Hippocampal formation (tissue), 2 donors: ENCODE measurements at regions not wholly inside any gene's neighbourhood (a gene's known extent, or its start where the extent isn't known, plus 50 kb on each side); places are given as distances from the start of the nearest gene placed in this dataset.

Experiments
- DNase-seq, 2 donors: peaks; one replicate each; lab custom pipeline; 2025; lab: John Stamatoyannopoulos, UW

DNA sequence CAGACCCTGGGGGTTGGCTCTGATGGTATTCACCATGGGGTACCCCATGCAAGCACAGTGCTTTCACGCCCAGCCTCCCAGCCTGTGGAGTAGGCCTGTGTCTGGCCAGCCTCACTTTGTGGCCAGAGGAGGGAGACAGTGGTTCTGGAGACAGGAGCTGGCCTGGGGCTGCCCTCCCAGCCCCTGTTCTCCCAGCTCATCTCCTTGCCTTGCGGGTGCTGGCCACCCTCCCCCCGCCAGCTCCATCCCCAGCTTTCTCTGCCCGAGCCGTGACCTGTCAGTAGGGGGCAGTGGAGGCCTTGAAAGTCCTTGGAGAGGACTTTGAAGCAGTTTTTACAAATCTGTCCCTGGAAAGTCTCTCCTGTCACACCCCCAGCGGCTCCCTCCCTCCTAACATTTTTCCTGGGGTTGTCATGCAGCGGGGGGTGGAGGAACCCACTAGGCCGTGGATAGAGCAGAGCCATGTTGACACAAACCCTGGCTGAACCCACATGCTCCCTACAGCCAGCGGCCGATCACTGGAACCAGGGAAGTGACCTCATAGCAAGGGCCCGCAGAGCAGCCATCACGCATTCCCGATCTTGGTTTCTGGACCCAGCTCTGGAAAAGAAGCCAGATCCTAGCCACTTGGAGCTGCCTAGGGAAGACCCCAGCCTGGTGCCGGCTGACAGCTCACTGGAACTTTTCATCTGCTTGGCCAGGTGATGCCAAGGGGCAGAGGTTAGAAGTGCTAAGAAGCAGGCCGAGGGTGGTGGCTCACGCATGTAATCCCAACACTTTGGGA lies 289.4 kb downstream of the SEC14L1 start:
- DNase-seq: peak; percentile 58 to 77

GRCh38 chr17:77432034-77432661 lies 291.4 kb downstream of the SEC14L1 start:
- no peak for DNase-seq

DNA sequence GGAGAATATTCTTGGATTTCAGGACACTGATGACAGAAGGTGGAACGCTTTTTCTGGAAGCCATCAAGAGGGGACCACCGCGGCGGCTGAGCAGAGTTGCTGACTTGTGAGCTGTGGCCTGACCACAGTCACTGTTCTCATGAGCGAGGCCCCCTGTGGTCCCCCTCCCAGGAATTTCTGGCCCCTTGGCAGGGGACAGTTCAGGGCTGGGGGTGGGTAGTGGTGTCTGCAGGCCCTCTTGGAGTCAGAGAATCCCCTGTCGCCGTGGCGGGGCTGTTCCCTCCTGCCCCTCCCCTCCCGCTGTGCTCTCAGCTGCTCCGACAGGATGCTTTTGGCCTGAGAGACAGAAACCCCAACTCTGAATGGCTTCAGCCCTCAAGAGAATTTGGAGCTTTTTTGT lies 292.0 kb downstream of the SEC14L1 start:
- no peak for DNase-seq

GRCh38 chr17:77433385-77434135 lies 292.8 kb downstream of the SEC14L1 start:
- DNase-seq: no peak

GRCh38 chr17:77434136-77435114 lies 293.7 kb downstream of the SEC14L1 start:
- no peak for DNase-seq

DNA sequence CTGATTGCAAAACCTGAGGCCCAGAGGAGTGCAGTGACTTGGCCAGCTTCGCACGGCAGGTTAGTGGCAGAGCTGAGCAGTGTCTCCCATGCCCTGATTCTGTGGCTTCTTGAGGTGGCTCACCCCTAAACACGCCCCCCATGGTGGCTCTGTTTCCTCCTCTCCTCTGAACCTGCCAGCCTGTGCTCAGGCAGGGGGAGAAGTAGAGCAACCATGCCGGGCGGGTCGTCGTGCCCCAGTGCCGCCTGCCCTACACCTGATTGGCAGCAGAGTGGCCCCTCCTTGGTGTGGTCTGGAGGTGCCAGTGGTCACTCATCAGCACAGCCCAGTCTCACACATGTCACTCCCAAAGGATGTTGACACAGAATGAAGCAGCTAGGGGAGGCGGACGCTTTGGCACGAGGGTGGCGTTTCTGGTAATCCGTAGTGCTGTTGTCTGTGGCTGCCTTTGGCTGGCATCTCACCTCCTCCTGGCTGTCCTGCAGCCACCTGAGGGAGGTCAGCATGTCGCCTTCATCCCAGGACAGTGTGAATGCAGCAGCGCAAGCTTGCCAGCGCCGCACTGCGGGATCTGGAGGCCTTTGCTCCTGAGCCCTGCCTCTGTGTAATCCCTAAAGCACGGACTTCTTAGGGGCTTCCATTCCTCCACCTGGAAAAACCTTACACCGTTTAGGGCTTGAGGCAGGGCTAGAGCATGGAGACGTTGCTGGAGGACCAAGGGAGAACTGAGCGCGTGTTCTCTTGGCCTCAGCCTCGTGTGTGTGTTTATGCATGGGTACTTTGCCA lies 294.7 kb downstream of the SEC14L1 start:
- DNase-seq: no peak

DNA sequence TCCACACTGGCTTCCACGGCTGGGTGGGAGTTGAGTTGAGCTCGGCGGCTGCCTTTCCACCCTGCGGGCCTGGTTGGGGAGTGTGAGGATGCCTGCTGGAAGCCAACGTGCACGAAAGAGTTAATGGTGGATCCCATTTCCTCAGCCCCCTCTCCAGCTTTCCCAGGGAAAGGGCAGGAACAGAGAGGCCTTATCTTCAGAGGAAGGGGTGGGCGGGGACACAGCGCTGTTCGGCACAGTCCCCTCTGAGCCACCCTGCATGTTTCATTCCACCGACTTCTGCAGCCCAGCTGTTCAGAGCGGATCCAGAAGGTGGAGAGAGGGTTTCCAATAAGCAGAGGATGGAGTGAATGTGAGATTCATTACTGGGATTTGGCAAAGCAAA lies 295.3 kb downstream of the SEC14L1 start:
- DNase-seq: peak in 1 of 2 donors; percentile 13

DNA sequence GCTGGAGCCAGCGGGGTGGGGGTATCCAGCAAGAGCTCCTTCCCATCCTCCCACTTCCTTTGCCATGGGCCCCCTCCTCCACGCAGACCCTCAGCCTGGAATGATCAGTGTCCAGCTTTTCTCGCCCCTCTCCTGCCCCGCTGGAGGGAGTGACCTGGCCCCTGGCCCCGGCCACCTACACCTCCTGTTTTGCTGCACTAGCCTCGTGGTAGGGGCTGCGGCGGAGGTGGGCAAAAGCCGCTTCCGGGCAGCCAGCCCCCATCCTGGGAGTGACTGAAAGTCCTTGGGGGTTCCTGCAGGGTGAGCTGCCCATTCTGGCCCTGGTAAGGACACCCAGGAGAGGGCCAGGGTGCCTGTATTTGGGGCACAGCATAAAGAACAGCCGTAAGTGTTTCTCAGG lies 295.7 kb downstream of the SEC14L1 start:
- no peak for DNase-seq

GRCh38 chr17:77437017-77437416 lies 296.2 kb downstream of the SEC14L1 start:
- DNase-seq: peak in 1 of 2 donors; percentile 24

DNA sequence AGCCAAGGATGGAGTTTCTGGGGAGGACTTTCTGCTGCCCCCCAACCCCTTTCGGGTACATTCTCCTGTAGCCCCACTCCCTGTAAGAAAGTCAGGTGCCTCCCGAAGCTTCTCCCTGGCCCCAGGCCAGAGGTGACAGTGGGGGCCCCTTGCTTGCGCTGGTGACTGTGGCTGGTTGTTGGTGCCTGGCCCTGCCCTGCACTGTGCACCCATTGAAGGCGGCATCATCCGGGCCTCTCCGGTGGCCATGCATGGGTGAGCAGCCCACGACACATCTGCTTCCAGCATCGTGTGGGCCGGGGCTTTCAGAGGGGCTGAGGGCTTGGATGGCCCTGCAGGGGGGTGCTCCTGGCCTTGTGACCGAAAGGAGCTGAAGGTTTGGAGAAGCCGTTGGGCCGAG lies 297.0 kb downstream of the SEC14L1 start:
- no peak for DNase-seq

DNA sequence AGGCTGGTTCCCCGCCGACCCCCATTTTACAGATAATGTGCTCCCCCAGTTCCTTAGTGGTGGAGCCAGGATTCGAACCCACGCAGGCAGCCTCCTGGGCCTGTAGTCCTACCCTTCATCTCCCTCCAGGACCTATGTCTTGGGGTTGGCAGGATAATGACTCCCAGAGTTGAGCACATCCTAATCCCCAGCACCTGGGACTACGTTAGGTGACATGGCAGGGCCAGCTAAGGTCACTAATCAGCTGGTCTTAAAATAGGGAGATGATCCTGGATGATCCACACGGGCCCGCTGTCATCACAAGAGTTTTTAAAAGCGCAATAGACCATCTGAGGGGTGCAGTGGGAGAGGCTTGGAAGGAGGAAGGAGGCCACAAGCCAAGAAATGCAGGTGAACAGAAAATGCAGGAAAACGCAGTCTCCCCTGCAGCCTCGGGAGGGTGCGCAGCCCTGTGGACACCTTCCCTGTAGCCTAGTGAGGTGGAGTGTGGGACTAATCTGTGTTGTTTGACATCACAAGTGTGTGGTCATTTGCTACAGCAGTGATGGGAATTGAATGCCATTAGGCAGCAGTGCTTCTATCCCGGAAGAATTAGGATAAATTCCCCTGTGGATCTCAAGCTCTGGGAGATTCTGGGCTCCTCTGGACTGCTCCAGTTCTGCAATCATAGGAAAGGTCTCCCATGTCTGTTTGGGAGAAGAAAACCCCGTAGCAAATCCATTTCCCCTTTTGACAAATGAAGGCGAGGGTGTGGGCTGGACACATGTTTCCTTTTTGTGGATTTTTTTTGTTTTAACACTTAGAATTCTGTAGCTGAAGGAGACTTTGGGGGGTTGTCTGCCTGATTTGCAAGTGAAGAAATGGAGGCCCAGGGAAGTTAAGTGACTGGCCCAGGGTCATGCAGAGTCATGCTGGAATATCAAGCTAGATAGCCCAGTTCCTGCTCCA lies 297.7 kb downstream of the SEC14L1 start:
- no peak for DNase-seq

DNA sequence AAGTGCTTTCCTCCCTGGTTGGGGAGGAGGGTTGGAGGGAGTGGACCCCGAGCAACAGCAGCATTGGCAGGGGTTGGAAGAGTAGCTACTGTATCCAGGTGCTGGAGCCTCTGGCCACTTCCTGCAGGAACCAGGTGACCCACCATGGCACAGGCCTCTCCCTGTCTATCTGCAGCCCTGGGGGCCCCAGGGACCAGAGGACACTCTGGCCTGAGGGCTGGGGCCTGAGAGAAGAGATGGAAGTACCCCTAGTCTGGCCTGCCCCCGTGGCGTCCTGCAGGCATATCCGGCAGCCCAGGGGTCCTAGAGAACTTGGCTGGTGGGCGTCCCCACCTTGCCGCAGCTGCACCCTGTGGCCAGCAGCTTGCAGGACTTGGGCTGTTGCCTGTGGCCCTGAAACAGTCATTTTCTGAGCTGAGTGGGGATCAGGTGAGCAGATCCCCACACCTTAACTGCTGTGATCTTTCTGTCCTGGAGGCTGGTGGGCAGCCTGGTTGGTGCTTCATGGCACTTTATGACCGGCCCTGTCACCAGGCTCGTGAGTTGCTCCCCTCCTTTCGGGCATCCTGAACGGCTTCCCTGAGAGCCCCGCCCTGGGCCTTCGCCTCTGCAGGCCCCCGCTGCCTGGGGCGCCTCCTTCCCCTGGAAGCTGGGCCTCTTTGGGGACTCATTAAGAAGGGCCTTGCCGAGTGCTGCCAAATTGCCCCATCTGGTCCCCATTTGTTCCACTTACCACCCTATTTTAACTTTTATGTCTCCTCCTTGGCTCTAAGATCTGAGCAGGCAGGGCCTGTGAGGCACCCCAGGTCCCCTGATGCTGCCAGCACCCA lies 298.6 kb downstream of the SEC14L1 start:
- no peak for DNase-seq

GRCh38 chr17:77440560-77440981 lies 299.8 kb downstream of the SEC14L1 start:
- peak in 1 of 2 donors; percentile 34 for DNase-seq

DNA sequence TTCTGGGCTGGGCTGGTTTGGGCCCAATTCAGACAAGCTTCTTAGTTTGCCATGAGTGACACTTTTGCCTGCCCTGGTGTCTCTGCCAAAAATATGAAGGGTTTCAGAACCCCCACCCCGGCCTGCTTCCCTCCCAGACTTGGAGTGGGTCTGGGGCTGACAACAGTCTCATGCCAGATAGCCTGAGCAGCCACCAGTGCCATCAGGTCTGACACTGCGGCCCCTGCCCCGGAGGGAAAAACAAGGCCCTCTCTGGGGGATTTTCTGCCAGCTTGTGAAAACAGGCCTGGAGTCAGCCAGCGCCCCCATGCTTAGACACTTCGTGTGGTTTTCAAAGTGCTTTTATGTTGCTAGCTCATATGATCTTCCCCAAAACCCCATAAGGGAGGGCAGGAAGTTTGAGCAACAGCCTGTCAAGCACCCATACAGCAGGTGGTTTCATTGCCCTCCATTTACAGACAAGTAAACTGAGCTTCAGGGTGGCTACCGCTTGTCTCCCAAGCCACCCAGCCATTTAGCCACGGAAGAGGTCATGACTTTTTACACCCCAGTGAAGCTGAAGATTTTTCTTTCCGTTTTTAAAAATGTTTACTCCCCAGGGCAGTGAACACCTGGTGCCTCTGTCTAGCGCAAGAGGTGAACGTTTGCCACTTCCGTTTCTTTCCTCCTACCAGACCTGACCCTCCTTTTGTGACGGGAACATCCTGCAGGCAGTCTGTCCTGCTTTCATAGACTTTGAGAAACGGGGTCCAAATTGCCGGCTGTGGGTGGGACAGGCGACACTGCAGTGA lies 300.6 kb downstream of the SEC14L1 start:
- DNase-seq: no peak

GRCh38 chr17:77441940-77442339 lies 301.2 kb downstream of the SEC14L1 start:
- DNase-seq: no peak

DNA sequence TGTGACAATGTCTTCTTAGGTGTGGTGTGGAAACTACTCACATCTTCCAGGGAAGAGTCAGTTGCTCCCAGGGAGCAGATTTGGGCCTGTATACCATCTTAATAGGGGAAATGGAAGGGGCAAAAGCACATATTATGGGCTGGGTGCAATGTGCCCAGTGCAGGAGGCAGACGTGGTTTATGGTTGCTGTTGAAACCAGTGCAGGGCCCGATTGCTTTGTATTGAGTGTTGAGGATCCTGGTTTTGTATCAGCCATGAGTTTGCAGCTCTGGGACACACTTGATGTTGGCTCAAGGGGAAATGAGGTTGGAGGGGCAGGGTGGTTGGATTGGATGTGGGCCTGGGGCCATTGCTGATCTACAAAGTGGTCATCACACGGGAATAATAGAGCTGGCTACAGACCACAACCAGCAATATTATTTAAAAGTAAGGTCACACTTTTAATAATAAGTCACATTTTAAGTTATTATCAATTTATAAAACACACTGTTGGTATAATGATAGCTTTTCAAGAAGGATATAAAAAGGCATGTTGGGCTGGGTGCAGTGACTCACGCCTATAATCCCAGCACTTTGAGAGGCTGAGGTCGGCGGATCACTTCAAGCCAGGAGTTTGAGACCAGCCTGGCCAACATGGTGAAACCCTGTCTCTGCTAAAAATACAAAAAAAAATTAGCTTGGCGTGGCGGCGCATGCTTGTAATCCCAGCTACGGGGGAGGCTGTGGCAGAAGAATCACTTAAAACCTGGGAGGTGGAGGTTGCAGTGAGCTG lies 302.4 kb downstream of the SEC14L1 start:
- DNase-seq: no peak

DNA sequence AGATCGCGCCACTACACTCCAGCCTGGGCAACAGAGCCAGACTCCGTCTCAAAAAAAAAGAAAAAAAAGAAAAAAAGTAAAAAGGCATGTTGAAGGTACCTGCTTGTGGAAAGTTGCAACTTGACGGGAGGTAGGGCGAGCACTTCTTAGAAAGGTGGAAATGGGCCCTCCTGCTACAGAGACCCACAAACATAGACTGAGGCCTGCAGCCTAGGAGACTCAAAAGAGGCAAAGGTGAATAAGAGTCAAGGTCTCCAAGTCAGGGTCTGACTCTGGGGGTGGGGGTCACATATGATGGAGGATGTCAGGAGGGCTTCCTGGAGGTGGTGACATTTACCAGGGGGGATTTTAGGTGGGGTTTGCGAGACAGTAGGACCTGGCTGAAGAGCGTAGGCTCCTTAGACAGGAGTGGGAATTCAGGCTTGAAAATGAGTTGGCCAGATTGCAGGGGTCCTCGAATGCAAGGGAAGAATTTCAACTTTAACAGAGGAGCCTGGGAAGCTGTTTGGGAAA lies 303.0 kb downstream of the SEC14L1 start:
- DNase-seq: no peak
